Activated CD4-positive, alpha-beta T cell treated with anti-CD3 and anti-CD28 coated beads, Interleukin-2, amount 10 ng/mL, durations not matched to agents 24 days and 14 days (primary cell): ENCODE measurements at regions not wholly inside any gene's neighbourhood (a gene's known extent, or its start where the extent isn't known, plus 50 kb on each side); places are given as distances from the start of the nearest gene placed in this dataset.

Experiments
- DNase-seq: peaks from one replicate; pipeline ENCODE4 v3.0.0; 2022
- H3K27ac Mint-ChIP-seq: one replicate; pipeline ENCODE4 v1.8.0; 2022; ENCODE audit warnings: mild to moderate bottlenecking, mixed read lengths
- H3K27me3 Mint-ChIP-seq: one replicate; pipeline ENCODE4 v1.8.0; 2022; ENCODE audit warnings: mixed read lengths
- H3K36me3 Mint-ChIP-seq: one replicate; pipeline ENCODE4 v1.8.0; 2022; ENCODE audit warnings: low read depth, mild to moderate bottlenecking, mixed read lengths
- H3K4me1 Mint-ChIP-seq: one replicate; pipeline ENCODE4 v1.8.0; 2021; ENCODE audit warnings: mixed read lengths
- H3K4me3 Mint-ChIP-seq: one replicate; pipeline ENCODE4 v1.8.0; 2022; ENCODE audit warnings: mild to moderate bottlenecking, moderate library complexity, mixed read lengths
- H3K9me3 Mint-ChIP-seq: one replicate; pipeline ENCODE4 v1.8.0; 2021; ENCODE audit warnings: mixed read lengths
- intact Hi-C: fragments of 100-400 bp; cut with micrococcal nuclease; formaldehyde crosslinking; loops from one replicate; pipeline ENCODE4 v1.15.1; 2023

GRCh38 chr4:43341741-43342140 lies 449.2 kb downstream of the GRXCR1 start:
- DNase-seq: no peak
- intact Hi-C loops: no loop called here
- Mint-ChIP-seq H3K36me3 (no peaks in the 10 kb centered on the region), H3K27ac (no peak overlapping the region), H3K4me1 (no peaks in the 10 kb centered on the region), H3K4me3 (no peak overlapping the region), H3K27me3 (no peaks in the 10 kb centered on the region), H3K9me3 (peaks cover 11% of the 10 kb centered on the region)

- no peak overlapping the region for H3K4me3 Mint-ChIP-seq
- peaks cover 13% of the 10 kb centered on the region for H3K9me3 Mint-ChIP-seq
- H3K27me3 Mint-ChIP-seq: no peaks in the 10 kb centered on the region
- no peak overlapping the region for H3K27ac Mint-ChIP-seq
- no peak for DNase-seq
- no peaks in the 10 kb centered on the region for H3K36me3 Mint-ChIP-seq
- H3K4me1 Mint-ChIP-seq: no peaks in the 10 kb centered on the region
- intact Hi-C loops: no loop called here
Observed at GRCh38 chr4:43343298-43343697, 450.8 kb downstream of the GRXCR1 start.

DNA sequence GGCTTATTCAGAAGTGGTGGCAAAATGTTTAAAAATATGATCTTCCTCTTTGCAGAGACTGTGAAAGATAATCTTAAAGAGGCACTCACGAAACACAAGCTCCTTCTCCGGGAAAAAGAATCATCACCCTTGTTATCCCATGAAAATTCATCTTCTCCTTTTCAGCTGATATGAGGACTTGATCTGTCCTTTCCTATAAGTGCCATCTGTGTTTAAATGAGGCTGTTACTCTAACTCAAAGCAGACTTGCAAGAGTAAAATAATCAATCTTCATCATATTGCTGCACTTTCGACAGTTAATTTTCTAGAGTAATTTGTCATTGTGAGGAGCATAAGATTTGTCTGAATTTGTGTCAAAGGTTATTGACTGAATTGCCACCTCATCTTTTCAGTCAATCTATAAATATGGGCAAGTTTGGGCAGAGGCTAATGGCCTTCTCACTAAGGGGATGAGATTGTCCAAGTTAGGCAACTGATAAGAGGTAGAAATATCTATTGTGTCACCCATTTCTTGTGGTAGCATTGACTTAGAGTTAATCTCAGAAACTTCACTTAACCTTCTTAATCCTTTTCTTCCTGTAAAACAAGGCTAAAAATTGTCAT lies 452.9 kb downstream of the GRXCR1 start:
- no peaks in the 10 kb centered on the region for H3K4me1 Mint-ChIP-seq
- H3K4me3 Mint-ChIP-seq: no peak overlapping the region
- DNase-seq: no peak
- intact Hi-C loops: no loop called here
- H3K9me3 Mint-ChIP-seq: peaks cover 13% of the 10 kb centered on the region
- H3K27me3 Mint-ChIP-seq: no peaks in the 10 kb centered on the region
- H3K27ac Mint-ChIP-seq: no peak overlapping the region
- H3K36me3 Mint-ChIP-seq: no peaks in the 10 kb centered on the region

GRCh38 chr4:43348591-43348990 lies 456.1 kb downstream of the GRXCR1 start:
- intact Hi-C loops: no loop called here
- peaks cover 13% of the 10 kb centered on the region for H3K9me3 Mint-ChIP-seq
- DNase-seq: no peak
- no peak overlapping the region for H3K27ac Mint-ChIP-seq
- no peaks in the 10 kb centered on the region for H3K36me3 Mint-ChIP-seq
- no peaks in the 10 kb centered on the region for H3K4me1 Mint-ChIP-seq
- no peak overlapping the region for H3K4me3 Mint-ChIP-seq
- no peaks in the 10 kb centered on the region for H3K27me3 Mint-ChIP-seq

DNA sequence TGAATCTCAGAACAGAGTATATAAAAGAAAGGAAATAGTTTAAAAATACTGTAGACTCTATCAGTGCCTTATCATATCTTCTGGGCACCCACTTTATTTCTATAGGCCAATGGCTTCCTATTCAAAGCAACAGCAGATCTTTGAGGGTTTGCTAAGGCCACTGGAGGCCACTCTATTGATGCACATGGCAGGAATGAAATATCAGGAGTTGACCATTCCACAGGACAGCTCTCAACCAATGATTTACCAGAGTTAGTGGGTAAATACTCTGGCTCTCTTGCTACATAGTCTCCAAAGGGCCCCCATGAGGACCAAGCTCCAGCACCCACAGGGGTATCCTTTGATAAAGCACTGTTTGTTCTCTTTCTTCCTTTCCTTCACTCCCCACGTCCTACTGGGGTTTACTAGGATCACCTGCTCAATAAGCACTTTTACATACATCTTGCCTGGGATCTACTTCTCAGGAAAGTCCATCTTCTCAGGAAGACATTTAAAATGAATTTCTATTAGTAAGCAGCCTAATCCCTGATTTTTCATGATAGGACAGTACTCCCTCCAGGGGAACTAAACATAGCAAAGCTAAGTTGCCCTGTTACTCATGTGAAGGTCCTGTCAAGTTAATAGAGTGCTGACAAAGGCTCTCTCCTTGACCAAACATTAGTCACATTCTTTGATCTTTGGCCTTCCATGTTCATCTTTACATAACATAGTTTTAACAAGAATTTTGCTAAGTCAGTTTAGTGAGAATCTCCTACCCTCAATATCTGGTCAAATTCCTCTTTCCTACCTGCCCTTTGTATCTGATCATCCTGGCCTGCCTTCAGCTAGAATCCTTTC lies 459.7 kb downstream of the GRXCR1 start:
- no peaks in the 10 kb centered on the region for H3K36me3 Mint-ChIP-seq
- no peaks in the 10 kb centered on the region for H3K27me3 Mint-ChIP-seq
- no peak for DNase-seq
- H3K4me3 Mint-ChIP-seq: no peak overlapping the region
- intact Hi-C loops: no loop called here
- H3K4me1 Mint-ChIP-seq: no peaks in the 10 kb centered on the region
- H3K27ac Mint-ChIP-seq: no peak overlapping the region
- no peaks in the 10 kb centered on the region for H3K9me3 Mint-ChIP-seq

DNA sequence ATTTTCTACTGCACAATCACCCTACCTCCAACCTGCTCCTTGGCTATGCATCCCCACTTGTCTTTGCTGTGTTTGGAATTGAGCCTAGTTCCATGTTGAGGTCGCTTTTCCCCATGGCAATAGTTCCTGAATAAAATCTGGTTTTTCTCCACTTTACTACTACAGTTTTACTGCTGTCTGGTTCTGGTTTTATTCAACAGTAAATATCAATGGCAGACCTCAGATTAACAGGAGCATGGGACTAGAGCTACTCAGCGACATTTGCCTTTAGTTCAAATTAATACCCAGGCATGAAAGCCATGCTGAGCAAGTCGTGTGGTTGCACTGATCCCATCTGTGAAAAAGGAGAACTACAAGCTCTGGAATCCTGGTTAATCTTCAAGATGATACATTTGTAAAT lies 460.3 kb downstream of the GRXCR1 start:
- Mint-ChIP-seq H3K9me3 (no peaks in the 10 kb centered on the region), H3K4me3 (no peak overlapping the region), H3K36me3 (no peaks in the 10 kb centered on the region), H3K4me1 (no peaks in the 10 kb centered on the region), H3K27ac (no peak overlapping the region), H3K27me3 (no peaks in the 10 kb centered on the region)
- no peak for DNase-seq
- intact Hi-C loops: no loop called here

DNA sequence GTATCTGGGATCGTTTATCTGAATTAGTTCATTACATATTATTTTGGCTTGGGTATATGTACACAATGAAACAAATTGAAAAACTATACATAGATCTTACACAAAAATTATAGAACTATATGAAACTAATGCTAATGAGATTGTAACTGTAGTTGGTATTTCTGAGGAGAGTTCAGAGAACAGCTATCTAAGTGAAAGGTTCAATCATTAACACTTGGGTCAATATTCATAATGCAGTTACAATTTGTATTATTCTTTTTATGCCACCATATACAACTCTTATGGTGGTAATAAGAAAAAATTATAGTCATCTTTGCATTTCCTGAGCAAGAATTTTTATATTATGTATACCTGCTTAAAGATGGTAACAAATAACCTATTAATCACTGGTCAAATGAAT lies 461.0 kb downstream of the GRXCR1 start:
- intact Hi-C loops: no loop called here
- H3K4me3 Mint-ChIP-seq: no peak overlapping the region
- no peak for DNase-seq
- H3K27me3 Mint-ChIP-seq: no peaks in the 10 kb centered on the region
- H3K27ac Mint-ChIP-seq: no peak overlapping the region
- no peaks in the 10 kb centered on the region for H3K9me3 Mint-ChIP-seq
- no peaks in the 10 kb centered on the region for H3K36me3 Mint-ChIP-seq
- no peaks in the 10 kb centered on the region for H3K4me1 Mint-ChIP-seq

GRCh38 chr4:43356786-43357185 lies 464.3 kb downstream of the GRXCR1 start:
- no peaks in the 10 kb centered on the region for H3K9me3 Mint-ChIP-seq
- H3K27me3 Mint-ChIP-seq: no peaks in the 10 kb centered on the region
- no peak for DNase-seq
- no peaks in the 10 kb centered on the region for H3K36me3 Mint-ChIP-seq
- no peak overlapping the region for H3K4me3 Mint-ChIP-seq
- H3K4me1 Mint-ChIP-seq: no peaks in the 10 kb centered on the region
- intact Hi-C loops: no loop called here
- no peak overlapping the region for H3K27ac Mint-ChIP-seq

DNA sequence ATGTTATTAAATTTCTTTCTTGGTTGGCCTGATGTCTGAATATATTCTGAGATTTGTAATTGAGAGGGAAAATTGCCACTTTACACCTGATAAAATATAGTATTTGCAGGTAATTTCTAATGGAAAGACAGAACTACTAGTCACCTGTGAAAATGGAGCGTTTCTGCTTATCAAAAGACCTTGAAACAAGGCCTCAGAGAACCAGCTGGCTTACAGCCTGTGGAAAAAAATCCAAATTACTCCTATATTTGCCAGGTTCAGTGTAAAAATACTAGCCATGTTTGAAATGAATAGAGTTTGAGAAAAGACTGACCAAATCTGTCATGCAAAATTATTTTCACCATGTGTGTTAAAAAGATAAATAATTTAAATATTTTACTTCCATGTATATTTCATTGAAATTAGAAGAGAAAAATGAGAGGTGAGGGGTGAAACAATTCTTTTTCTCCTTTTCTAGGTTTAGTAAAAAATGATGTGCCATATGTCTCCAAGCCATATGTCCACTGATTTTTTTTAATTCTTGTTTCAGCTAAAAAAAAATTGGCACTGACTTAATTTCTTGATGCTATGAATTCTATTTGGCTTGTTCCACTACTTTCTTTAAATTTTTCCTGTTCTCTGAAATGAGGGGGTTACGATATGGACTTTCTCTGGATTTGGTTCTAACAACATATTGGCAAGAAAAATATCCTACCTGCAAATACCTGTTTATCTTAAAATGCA lies 464.9 kb downstream of the GRXCR1 start:
- H3K4me1 Mint-ChIP-seq: no peaks in the 10 kb centered on the region
- no peaks in the 10 kb centered on the region for H3K36me3 Mint-ChIP-seq
- H3K4me3 Mint-ChIP-seq: no peak overlapping the region
- DNase-seq: no peak
- no peaks in the 10 kb centered on the region for H3K9me3 Mint-ChIP-seq
- no peaks in the 10 kb centered on the region for H3K27me3 Mint-ChIP-seq
- intact Hi-C loops: no loop called here
- no peak overlapping the region for H3K27ac Mint-ChIP-seq

- intact Hi-C loops: no loop called here
- no peaks in the 10 kb centered on the region for H3K9me3 Mint-ChIP-seq
- H3K36me3 Mint-ChIP-seq: no peaks in the 10 kb centered on the region
- DNase-seq: no peak
- H3K27me3 Mint-ChIP-seq: no peaks in the 10 kb centered on the region
- no peaks in the 10 kb centered on the region for H3K4me1 Mint-ChIP-seq
- H3K4me3 Mint-ChIP-seq: no peak overlapping the region
- H3K27ac Mint-ChIP-seq: no peak overlapping the region
Observed at GRCh38 chr4:43360296-43360695, 467.8 kb downstream of the GRXCR1 start.

GRCh38 chr4:43362875-43363636 lies 470.5 kb downstream of the GRXCR1 start:
- no peak overlapping the region for H3K27ac Mint-ChIP-seq
- intact Hi-C loops: no loop called here
- no peak for DNase-seq
- H3K4me3 Mint-ChIP-seq: no peak overlapping the region
- H3K27me3 Mint-ChIP-seq: no peaks in the 10 kb centered on the region
- H3K4me1 Mint-ChIP-seq: no peaks in the 10 kb centered on the region
- H3K36me3 Mint-ChIP-seq: no peaks in the 10 kb centered on the region
- peaks cover 6% of the 10 kb centered on the region for H3K9me3 Mint-ChIP-seq

- Mint-ChIP-seq H3K4me1 (no peaks in the 10 kb centered on the region), H3K4me3 (no peak overlapping the region), H3K27ac (no peak overlapping the region), H3K9me3 (peaks cover 6% of the 10 kb centered on the region), H3K27me3 (no peaks in the 10 kb centered on the region), H3K36me3 (no peaks in the 10 kb centered on the region)
- DNase-seq: no peak
- intact Hi-C loops: no loop called here
Observed at GRCh38 chr4:43369036-43369594, 476.6 kb downstream of the GRXCR1 start.

GRCh38 chr4:43373201-43373600 lies 480.7 kb downstream of the GRXCR1 start:
- no peaks in the 10 kb centered on the region for H3K27me3 Mint-ChIP-seq
- H3K4me3 Mint-ChIP-seq: no peak overlapping the region
- intact Hi-C loops: no loop called here
- no peak for DNase-seq
- no peaks in the 10 kb centered on the region for H3K4me1 Mint-ChIP-seq
- H3K27ac Mint-ChIP-seq: no peak overlapping the region
- H3K36me3 Mint-ChIP-seq: no peaks in the 10 kb centered on the region
- no peaks in the 10 kb centered on the region for H3K9me3 Mint-ChIP-seq
